ENCODE measurements at regions not wholly inside any gene's neighbourhood (a gene's known extent, or its start where the extent isn't known, plus 50 kb on each side); places are given as distances from the start of the nearest gene placed in this dataset.

DNA sequence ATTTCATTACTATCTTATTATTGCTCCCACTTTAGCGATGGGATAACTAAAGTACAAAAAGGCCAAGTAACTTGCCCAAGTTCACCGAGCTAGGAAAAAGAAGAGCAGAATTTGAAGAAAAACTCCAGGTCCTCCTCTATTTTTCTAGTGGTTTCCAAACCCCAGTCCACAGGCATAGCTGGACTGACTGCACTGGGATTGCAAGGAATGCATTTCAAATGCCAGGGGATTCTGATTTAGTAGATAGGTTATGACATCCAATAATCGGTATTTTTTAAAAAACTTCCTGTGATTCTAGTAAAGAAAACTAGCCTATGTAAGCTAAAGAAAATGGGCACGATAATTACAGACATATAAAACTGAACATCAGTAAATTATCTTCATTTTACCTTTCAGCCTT is 62.7 kb upstream of the GALNT5 start:
- DNase-seq: no peak

DNA sequence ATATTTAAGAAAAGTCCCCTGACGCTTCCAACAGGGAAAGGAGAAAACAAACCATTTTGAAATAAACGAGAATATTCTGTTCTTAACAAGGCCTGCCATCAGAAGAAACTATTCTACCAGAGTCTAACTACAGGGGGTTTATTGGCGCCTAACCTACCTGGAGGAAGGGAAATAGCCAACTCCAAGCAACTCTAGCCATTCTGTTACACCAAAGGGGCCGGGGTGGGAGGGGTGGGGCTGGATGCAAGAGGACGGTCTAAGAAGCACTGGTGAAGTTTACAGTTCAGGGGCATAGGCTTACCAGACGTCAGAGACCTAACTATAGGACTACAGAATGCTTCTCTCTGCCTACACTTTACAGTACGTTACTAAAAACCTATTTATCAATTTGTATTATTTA is 60.5 kb upstream of the GALNT5 start:
- DNase-seq: no peak

DNA sequence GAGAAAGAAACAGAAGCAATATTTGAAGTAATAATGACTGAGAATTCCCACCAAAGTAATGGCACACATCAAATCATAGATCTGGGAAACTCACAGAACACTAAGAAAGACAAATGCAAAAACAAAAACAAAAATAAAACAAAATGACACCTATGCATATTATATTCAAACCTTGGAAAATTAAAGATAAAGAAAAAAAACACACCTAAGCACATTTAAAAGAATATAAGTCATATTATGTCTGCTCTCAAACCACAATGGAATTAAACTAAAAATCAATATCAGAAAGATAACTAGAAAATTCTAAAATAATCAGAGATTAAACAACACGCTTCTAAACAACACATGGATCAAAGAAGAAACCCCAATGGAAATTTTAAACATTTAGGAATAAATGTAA is 59.7 kb upstream of the GALNT5 start:
- no peak for DNase-seq

DNA sequence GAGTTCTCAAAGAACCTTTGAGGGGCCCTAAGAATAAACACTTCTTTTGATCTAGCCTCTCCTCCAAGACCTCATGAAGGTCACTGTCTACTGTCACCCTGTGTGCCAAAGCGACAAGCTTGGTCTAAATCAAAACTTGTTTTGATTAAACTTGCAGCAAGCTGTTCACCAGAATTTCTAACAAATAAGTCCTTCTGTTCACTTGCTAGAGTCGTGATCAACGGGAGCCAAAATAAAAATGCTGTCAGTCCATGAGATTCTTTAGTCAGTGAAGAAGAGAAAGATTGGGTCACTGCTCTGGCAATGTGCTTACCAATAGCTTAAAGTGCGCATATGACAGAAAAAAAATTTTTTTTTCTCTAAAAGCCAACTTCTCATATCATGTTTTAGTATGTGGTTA is 53.9 kb upstream of the GALNT5 start:
- DNase-seq: peak; percentile 92

DNA sequence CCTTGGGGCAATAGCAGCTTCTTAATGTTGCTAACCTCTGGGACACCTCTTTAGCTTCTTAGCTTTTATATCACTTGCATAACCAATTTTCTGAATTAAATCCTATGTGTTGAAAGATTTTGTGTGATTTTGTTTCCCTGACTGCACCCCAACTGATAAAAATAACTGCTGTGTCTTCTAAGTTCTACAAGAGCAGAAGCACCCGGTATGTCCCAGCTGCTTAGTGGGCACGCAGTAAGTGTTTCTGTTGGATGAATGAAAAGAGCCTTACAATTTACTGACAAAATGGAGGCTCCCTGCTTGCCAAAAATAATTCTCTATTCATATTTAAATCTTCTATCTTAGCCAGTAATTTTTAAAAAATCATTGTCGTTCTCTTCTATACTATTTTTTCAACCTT is 53.1 kb upstream of the GALNT5 start:
- DNase-seq: no peak

DNA sequence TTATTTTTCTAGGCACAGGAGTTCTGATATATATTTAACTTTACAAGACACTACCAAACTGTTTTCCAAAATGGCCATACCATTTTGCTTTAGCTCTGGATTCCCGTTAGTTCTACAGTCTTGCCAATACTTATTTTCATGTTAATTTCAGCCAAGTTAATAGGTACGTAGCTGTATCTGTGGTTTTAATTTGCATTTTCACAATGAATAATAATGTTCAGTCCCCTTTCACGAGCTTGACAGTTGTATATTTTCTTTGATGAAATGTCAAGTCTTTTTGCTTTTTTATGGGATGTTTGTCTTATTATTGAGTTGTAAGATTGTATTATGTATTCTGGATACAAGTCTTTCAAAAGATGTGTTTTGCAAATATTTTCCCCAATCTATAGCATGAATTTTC is 50.6 kb upstream of the GALNT5 start:
- no peak for DNase-seq
